ENCODE measurements at regions not wholly inside any gene's neighbourhood (a gene's known extent, or its start where the extent isn't known, plus 50 kb on each side); places are given as distances from the start of the nearest gene placed in this dataset.

DNA sequence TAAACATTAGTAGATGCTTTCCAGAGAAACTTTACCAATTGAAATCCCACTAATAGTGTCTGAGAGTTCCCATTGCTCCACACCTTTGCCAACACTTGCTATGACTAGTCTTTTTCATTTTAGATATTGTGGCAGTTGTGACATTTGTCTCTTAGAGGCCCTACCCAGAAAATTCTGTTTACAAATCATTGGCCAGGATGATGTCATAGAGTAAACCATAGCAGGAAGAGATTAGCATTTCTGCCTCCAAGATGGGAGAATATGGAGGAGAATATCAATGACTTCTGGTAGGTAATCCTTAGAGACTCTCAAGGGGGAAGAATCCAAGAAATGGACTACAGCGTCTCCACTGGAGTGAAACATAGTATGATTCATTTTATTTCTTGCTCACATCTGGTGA lies 291.0 kb upstream of the CNTN3 start:
- TF ChIP-seq, protein P1, sequence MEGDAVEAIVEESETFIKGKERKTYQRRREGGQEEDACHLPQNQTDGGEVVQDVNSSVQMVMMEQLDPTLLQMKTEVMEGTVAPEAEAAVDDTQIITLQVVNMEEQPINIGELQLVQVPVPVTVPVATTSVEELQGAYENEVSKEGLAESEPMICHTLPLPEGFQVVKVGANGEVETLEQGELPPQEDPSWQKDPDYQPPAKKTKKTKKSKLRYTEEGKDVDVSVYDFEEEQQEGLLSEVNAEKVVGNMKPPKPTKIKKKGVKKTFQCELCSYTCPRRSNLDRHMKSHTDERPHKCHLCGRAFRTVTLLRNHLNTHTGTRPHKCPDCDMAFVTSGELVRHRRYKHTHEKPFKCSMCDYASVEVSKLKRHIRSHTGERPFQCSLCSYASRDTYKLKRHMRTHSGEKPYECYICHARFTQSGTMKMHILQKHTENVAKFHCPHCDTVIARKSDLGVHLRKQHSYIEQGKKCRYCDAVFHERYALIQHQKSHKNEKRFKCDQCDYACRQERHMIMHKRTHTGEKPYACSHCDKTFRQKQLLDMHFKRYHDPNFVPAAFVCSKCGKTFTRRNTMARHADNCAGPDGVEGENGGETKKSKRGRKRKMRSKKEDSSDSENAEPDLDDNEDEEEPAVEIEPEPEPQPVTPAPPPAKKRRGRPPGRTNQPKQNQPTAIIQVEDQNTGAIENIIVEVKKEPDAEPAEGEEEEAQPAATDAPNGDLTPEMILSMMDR (IDR thresholded peaks at IDR 0.05 in 2 of 3, conservative IDR thresholded peaks at IDR 0.05 in 1 of 3; ENCODE audit: insufficient read depth in 2 of 3, low read depth in 1 of 3, low read length in 3 of 3), result no peak
- TF ChIP-seq ZNF184 (CRISPR knock-in tag; IDR thresholded peaks at IDR 0.05), result no peak
- TF ChIP-seq BACH1 (tag; IDR thresholded peaks at IDR 0.05), result no peak
- TF ChIP-seq BMI1 (IDR thresholded peaks at IDR 0.05; ENCODE audit: low read length), result no peak

All from K562 (cell line).